HG02884 (cell line): ENCODE measurements at regions not wholly inside any gene's neighbourhood (a gene's known extent, or its start where the extent isn't known, plus 50 kb on each side); places are given as distances from the start of the nearest gene placed in this dataset.
"Not testable (repeated sequence)": the region's sequence is repeated elsewhere in the genome, so short reads cannot be mapped to it uniquely, and the experiment has no call there.

Experiments used
- ATAC-seq: cut with Tn5 transposase; IDR thresholded peaks from one replicate; pipeline ENCODE4 v1.9.1; 2021; ENCODE audit warnings: mild to moderate bottlenecking, moderate library complexity; ENCODE audit not compliant: unreplicated experiment

- no peak for ATAC-seq
Measured at GRCh38 chr2:62412347-62412742, 93.7 kb downstream of the TMEM17 start.

- no peak for ATAC-seq
Measured at GRCh38 chr2:62410926-62411456, 95.0 kb downstream of the TMEM17 start.

GRCh38 chr2:62410015-62410453, 96.0 kb downstream of the TMEM17 start:
- ATAC-seq: no peak

- no peak for ATAC-seq
Measured at GRCh38 chr2:62409442-62409841, 96.6 kb downstream of the TMEM17 start.

DNA sequence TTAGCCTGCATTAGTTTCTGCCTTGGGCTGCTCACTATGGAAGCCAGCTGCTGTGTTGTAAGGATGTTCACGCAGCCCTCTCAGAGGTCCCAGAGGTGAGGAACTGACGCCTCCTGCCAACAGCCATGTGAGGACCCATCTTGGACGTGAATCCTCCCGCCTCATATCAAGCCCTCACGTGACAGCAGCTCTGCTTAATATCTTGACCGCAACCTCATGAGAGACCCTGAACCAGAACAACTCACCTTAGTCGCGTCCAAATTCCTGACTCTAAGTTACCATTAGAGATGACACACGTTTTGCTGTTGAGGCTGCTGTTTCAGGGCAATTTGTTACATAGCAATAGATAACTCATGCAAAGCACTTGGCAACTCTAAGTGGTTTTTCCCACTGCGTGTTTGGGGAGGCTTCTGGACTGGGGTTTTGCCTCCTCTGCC, 97.7 kb downstream of the TMEM17 start:
- no peak for ATAC-seq

- ATAC-seq: no peak
Measured at GRCh38 chr2:62407838-62408237, 98.2 kb downstream of the TMEM17 start.

GRCh38 chr2:62407401-62407800, 98.6 kb downstream of the TMEM17 start:
- ATAC-seq: no peak

- ATAC-seq: no peak
Measured at GRCh38 chr2:62406573-62407043, 99.4 kb downstream of the TMEM17 start.

DNA sequence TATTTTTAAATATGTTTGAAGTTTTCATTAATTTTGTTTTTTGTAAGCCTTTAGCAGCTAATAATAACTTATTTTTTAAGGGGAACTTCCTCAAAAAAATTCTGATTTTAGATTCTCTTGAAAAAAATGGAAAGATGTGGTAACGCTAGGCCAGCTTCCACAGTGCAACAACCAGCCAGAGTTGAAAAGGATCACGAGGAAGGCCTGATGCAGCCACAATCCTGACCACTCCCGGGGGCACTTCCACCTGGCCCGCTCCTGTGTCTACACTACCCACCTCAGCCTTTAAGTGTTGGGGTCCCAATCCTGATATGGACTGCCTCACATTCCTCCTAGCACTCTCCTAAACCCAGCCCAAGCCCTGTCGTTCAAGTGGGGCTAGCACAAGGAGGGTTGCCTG, 101.1 kb downstream of the TMEM17 start:
- ATAC-seq: no peak

- ATAC-seq: no peak
Measured at GRCh38 chr2:62402156-62402555, 103.8 kb downstream of the TMEM17 start.

- ATAC-seq: no peak
Measured at GRCh38 chr2:62398356-62398755, 107.6 kb downstream of the TMEM17 start.

DNA sequence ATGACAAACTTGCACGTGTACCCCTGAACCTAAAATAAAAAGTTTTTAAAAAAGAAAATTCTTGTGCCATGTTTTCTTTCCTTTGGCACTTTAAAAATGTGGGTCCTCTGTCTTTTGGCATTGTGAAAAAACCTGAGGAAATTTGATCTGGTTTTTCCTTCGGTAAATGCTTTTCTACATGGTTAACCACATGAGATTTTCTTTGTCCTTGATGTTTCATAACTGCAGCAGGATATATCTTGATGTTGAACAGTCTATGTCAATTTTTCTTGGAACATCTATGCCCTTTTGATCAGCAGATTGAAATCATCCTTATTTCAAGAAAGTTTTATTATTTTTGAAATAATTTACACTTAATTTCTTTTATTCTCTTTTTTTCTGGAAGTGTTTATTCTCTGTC, 109.1 kb downstream of the TMEM17 start:
- no peak for ATAC-seq

DNA sequence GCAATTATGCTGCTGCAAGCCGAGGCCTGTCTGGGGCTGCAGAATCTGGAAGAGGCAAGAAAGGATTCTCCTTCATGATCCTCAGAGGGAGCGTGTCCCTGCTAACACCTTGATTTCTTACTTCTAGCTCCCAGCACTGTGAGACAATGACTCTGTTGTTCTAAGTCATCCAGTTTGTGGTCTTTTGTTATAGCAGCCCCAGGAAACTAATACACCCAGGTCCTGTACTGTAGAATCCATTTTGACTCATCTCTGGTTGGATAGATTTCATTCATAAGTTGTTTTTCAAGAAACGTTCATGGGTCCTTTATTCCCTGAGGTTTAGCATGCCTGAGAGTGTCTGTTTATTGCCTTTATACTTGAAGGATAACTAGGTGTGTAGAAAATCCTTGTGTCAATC, 112.7 kb downstream of the TMEM17 start:
- no peak for ATAC-seq

DNA sequence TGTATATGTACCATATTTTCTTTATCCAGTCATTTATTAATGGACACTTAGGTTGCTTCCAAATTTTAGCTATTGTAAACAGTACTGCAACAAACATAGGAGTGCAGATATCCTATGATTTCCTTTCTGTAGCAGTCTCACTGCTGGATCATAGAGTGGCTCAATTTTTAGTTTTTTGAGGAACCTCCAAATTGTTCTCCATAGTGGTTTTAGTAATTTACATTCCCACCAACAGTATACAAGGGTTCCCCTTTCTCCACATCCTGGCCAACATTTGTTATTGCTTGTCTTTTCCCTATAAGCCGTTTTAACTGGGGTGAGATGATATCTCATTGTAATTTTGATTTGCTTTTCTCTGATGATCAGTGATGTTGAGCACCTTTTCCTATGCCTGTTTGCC, 114.3 kb downstream of the TMEM17 start:
- ATAC-seq: no peak

- not testable (repeated sequence) for ATAC-seq
Measured at GRCh38 chr2:62386378-62386777, 119.6 kb downstream of the TMEM17 start.

DNA sequence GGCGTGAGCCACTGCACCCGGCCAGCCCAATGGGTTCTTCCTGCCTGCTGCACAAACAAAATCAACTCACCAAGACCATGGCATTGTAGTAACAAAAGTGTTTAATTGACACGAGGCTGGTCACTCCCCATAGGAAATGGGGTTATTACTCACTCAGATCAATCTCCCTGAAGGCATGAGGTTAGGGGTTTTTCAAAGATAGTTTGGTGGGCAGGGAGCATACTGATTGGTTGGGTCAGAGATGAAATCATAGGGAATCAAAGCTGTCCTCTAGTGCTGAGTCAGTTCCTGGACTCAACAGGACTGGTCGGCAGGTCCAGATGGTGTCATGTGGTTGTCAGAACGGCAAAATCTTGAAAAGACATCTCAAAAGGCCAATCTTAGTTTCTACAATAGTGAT, 122.1 kb downstream of the TMEM17 start:
- no peak for ATAC-seq

- no peak for ATAC-seq
Measured at GRCh38 chr2:62382757-62383156, 123.2 kb downstream of the TMEM17 start.

DNA sequence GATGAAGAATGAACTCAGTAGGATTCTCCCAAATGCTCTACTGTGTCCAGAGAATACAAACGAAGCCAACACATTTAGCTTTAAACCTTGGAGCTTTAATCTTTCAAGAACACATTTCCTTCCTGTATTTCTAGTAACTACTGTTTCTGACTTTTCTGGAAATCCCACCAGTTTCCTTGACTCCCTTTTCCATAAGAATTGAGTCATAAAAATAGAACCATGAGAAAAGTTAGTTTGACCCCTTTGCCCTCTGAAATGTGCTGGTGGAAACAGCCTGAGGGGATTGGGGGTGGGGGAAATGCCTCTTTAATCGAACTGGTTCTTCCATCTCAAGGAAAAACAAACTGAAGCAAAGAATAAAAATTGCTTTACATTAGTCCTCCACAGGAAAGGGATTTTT, 123.9 kb downstream of the TMEM17 start:
- ATAC-seq: no peak

GRCh38 chr2:62381656-62382055, 124.3 kb downstream of the TMEM17 start:
- no peak for ATAC-seq

- no peak for ATAC-seq
Measured at GRCh38 chr2:62379566-62379965, 126.4 kb downstream of the TMEM17 start.

- ATAC-seq: no peak
Measured at GRCh38 chr2:62375113-62375420, 130.9 kb downstream of the TMEM17 start.

- ATAC-seq: no peak
Measured at GRCh38 chr2:62374301-62375112, 131.5 kb downstream of the TMEM17 start.

DNA sequence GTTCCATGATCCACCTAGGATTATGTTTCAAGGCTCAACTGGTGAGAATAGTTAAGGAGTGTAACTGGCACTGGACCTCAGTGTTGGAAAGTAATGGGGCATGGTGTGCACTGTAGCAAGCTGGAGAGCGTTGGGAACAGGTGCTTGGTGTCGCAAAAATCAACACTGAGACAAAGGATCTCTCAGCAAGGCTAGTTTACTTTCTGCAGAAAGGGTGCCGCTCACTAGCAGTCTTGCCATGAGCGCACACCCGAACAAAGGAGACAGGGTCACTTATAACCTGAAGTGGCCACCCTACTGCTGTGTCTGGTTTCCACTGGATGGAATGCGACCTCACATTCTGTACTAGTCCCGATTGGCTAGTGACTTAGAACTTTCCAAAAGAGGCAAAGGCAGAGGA, 133.2 kb downstream of the TMEM17 start:
- ATAC-seq: no peak
